ENCODE measurements at regions not wholly inside any gene's neighbourhood (a gene's known extent, or its start where the extent isn't known, plus 50 kb on each side); places are given as distances from the start of the nearest gene placed in this dataset.

DNA sequence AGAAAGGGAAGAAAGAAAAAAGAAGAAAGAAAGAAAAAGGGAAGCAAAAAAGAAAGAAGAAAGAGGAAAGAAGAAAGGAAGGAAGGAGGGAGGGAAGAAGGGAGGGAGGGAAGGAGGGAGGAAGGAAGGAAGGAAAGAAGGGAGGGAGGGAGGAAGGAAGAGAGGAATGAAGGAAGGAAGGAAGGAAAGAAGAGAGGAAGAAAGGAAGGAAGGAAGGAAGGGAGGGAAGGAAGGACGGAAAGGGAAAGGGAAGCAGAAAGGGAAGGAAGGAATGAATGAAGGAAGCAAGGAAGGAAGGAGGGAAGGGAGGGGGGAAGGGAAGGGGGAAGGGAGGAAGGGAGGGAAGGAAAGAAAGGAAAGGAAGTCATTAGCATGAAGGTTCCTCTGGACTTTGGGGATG is 452.9 kb downstream of the TFAP2B start:
- DNase-seq (no peak), ATAC-seq (ENCODE audit: low read depth) (no peak)
- TF ChIP-seq, protein P1, sequence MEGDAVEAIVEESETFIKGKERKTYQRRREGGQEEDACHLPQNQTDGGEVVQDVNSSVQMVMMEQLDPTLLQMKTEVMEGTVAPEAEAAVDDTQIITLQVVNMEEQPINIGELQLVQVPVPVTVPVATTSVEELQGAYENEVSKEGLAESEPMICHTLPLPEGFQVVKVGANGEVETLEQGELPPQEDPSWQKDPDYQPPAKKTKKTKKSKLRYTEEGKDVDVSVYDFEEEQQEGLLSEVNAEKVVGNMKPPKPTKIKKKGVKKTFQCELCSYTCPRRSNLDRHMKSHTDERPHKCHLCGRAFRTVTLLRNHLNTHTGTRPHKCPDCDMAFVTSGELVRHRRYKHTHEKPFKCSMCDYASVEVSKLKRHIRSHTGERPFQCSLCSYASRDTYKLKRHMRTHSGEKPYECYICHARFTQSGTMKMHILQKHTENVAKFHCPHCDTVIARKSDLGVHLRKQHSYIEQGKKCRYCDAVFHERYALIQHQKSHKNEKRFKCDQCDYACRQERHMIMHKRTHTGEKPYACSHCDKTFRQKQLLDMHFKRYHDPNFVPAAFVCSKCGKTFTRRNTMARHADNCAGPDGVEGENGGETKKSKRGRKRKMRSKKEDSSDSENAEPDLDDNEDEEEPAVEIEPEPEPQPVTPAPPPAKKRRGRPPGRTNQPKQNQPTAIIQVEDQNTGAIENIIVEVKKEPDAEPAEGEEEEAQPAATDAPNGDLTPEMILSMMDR (IDR thresholded peaks at IDR 0.05) = no peak
- no peaks in the 10 kb centered on the region for H3K9me3 Mint-ChIP-seq (ENCODE audit: insufficient read depth)
- H3K36me3 ChIP-seq (replicated peaks in 1 of 2; ENCODE audit: control extremely low read depth in 1 of 2, control insufficient read depth in 1 of 2, extremely low read depth in 1 of 2, insufficient read depth in 2 of 2, low read length in 1 of 2) = no peaks in the 10 kb centered on the region
- no peak overlapping the region for H3K27ac ChIP-seq (ENCODE audit: low read length in 2 of 2)
- ChIA-PET CTCF (no interaction called here), POLR2A (no interaction called here)
- no peaks in the 10 kb centered on the region for H3K27me3 ChIP-seq (replicated peaks in 1 of 4; ENCODE audit: control extremely low read depth in 1 of 4, control insufficient read depth in 3 of 4, insufficient read depth in 4 of 4, low read length in 3 of 4)
- H4K20me1 ChIP-seq (ENCODE audit: control insufficient read depth, insufficient read depth, low read length, poor library complexity, severe bottlenecking) = no peaks in the 10 kb centered on the region
- no peaks in the 10 kb centered on the region for H3K4me1 Mint-ChIP-seq
- WGBS (ENCODE audit: insufficient coverage) = 100% methylated on average over 1 of the region's 1 CpG
- intact Hi-C loops (cut with micrococcal nuclease) = no loop called here
- H3K27ac Mint-ChIP-seq = no peak overlapping the region
- H3K4me1 ChIP-seq (ENCODE audit: control insufficient read depth in 2 of 2, insufficient read depth in 2 of 2, low read length in 2 of 2) = no peaks in the 10 kb centered on the region
- no peak overlapping the region for H3K9ac ChIP-seq (ENCODE audit: low read length)
- H3K9me3 ChIP-seq (ENCODE audit: control extremely low read depth in 1 of 3, control insufficient read depth in 2 of 3, insufficient read depth in 1 of 3, low read length in 2 of 3) = no peaks in the 10 kb centered on the region
- no peak overlapping the region for H3K4me3 Mint-ChIP-seq
- H3K4me3 ChIP-seq (ENCODE audit: control extremely low read depth in 1 of 5, extremely low read depth in 1 of 5, insufficient read depth in 1 of 5, low read depth in 2 of 5, low read length in 4 of 5) = no peak overlapping the region
- H3K4me2 ChIP-seq (replicated peaks; ENCODE audit: low read depth, low read length, poor library complexity, severe bottlenecking) = no peak overlapping the region
- no peak overlapping the region for H2AFZ ChIP-seq (ENCODE audit: insufficient read depth, low read depth, low read length, poor library complexity, severe bottlenecking)
- H3K27me3 Mint-ChIP-seq = no peaks in the 10 kb centered on the region
- no peaks in the 10 kb centered on the region for H3K79me2 ChIP-seq (ENCODE audit: control insufficient read depth, insufficient read depth, low read length)

DNA sequence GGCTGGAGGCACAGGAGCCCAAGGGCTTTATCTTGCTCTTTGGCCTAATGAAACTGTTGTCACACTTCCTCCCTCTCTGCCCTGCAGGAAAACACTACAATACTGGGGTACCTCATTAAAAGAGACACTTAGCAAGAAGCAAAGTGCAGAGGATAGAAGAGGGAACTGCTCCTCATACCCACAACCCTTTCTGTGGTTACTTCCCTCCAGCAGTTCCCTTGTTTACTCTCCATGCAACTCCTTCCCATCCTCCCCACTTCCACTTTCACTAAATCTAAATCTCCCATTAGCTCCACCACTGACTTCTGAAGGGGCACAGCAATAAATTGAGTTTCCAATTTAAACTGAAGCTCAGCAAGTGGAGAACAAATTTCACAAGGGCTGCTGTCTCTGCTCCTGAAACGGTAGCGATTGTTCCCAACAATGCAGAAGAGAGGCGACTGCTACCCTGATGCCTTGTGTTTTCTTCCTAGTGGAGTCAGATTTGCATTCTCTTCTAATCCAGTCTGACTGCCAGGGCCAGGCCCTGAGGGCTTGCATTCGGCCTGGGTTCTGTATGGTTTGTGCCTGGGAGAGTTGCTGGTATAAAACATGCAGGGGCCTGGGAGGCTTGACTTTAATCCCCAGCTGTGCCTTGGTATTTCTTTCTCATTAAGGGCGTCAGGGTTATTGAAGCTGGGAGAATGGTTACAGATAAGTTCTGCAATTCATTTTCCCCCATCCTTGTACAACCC is 454.7 kb downstream of the TFAP2B start:
- Histone ChIP-seq H3K9me3 (ENCODE audit: control extremely low read depth in 1 of 3, control insufficient read depth in 2 of 3, insufficient read depth in 1 of 3, low read length in 2 of 3) (no peaks in the 10 kb centered on the region), H3K36me3 (replicated peaks in 1 of 2; ENCODE audit: control extremely low read depth in 1 of 2, control insufficient read depth in 1 of 2, extremely low read depth in 1 of 2, insufficient read depth in 2 of 2, low read length in 1 of 2) (no peaks in the 10 kb centered on the region), H3K4me3 (ENCODE audit: control extremely low read depth in 1 of 5, extremely low read depth in 1 of 5, insufficient read depth in 1 of 5, low read depth in 2 of 5, low read length in 4 of 5) (no peak overlapping the region), H4K20me1 (ENCODE audit: control insufficient read depth, insufficient read depth, low read length, poor library complexity, severe bottlenecking) (no peaks in the 10 kb centered on the region), H3K27ac (ENCODE audit: low read length in 2 of 2) (no peak overlapping the region), H3K4me2 (replicated peaks; ENCODE audit: low read depth, low read length, poor library complexity, severe bottlenecking) (no peak overlapping the region), H3K27me3 (replicated peaks in 1 of 4; ENCODE audit: control extremely low read depth in 1 of 4, control insufficient read depth in 3 of 4, insufficient read depth in 4 of 4, low read length in 3 of 4) (no peaks in the 10 kb centered on the region), H3K9ac (ENCODE audit: low read length) (no peak overlapping the region), H3K79me2 (ENCODE audit: control insufficient read depth, insufficient read depth, low read length) (no peaks in the 10 kb centered on the region), H3K4me1 (ENCODE audit: control insufficient read depth in 2 of 2, insufficient read depth in 2 of 2, low read length in 2 of 2) (no peaks in the 10 kb centered on the region), H2AFZ (ENCODE audit: insufficient read depth, low read depth, low read length, poor library complexity, severe bottlenecking) (no peak overlapping the region)
- DNase-seq (no peak), ATAC-seq (ENCODE audit: low read depth) (no peak)
- Mint-ChIP-seq H3K4me3 (no peak overlapping the region), H3K27ac (no peak overlapping the region), H3K27me3 (no peaks in the 10 kb centered on the region), H3K9me3 (ENCODE audit: insufficient read depth) (no peaks in the 10 kb centered on the region), H3K4me1 (no peaks in the 10 kb centered on the region)
- CTCF ChIA-PET = no interaction called here
- POLR2A ChIA-PET = no interaction called here
- 49% methylated on average over 4 of the region's 5 CpGs for WGBS (ENCODE audit: insufficient coverage)
- intact Hi-C loops (cut with micrococcal nuclease) = no loop called here
- TF ChIP-seq EZH2 (IDR thresholded peaks at IDR 0.05; ENCODE audit: borderline replicate concordance, insufficient read depth, low read depth, low read length, poor library complexity, severe bottlenecking) = no peak
- TF ChIP-seq, protein P1 (IDR thresholded peaks at IDR 0.05) = no peak

All from B cell (primary cell).